GM19372 (cell line): ENCODE measurements at regions not wholly inside any gene's neighbourhood (a gene's known extent, or its start where the extent isn't known, plus 50 kb on each side); places are given as distances from the start of the nearest gene placed in this dataset.
"Not testable (repeated sequence)": the region's sequence is repeated elsewhere in the genome, so short reads cannot be mapped to it uniquely, and the experiment has no call there.

Source experiments
- ATAC-seq: cut with Tn5 transposase; IDR thresholded peaks from one replicate; pipeline ENCODE4 v1.9.1; 2021; ENCODE audit warnings: mild to moderate bottlenecking, low read depth, moderate library complexity; ENCODE audit not compliant: unreplicated experiment

DNA sequence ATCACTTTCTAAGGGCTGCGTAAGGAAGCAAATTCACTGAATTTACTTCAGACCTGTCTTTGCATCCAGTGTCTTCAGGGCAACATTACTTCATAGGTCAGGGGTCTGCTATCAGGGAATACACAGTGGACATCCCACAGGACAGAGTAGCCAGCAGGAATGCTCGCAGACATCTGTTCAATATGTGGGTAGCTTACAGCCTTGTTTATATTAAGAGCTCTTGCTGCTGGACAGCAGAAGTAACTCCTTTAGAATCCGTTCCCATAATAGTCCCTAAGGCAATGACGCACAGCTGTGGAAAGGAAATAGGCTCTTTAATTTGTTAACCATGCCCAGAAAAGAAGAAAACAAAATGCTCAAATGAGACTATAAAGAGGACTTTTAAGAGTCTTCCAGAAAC, 198.7 kb downstream of the MOXD1 start:
- ATAC-seq, result no peak

DNA sequence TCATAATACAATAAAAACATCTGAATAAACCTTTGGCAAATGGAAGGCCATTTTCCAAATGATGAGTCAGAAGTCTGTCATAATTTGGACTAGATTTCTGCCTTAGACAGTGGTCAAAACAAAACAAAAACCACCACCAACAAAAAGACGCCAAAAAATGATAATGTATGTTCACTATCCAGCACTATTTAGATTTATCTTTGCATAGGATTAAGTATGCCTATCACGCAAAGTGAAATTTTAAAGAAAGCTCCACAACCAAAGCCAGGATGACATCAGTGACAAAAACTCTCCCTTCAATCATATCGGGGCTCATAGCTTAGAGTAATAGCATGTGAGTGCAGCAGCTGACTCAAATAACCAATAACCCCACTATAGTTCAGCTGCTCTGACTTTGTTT, 201.9 kb downstream of the MOXD1 start:
- no peak for ATAC-seq

- no peak for ATAC-seq
Observed at GRCh38 chr6:132198896-132199295, 202.4 kb downstream of the MOXD1 start.

DNA sequence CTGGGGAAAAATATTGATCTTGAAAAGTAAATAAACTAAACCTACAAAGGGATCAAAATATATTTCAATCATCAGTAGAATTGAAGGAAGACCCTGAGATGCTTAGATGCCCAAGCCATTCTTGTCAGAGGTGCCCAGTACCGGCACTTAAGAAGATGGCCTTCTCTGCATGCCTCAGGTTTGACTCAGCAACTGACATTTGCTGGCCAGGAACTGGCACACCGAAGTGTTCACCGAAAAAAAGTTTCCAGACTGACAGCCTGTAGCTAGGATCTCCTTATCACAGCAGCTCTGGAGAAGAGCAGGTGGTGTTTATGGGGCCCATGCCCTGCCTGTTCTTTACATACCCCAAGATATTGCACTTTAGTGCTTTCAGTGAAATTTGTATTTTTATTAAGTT, 203.2 kb downstream of the MOXD1 start:
- ATAC-seq, result no peak

GRCh38 chr6:132194529-132194928, 206.7 kb downstream of the MOXD1 start:
- ATAC-seq, result peak; percentile 49

DNA sequence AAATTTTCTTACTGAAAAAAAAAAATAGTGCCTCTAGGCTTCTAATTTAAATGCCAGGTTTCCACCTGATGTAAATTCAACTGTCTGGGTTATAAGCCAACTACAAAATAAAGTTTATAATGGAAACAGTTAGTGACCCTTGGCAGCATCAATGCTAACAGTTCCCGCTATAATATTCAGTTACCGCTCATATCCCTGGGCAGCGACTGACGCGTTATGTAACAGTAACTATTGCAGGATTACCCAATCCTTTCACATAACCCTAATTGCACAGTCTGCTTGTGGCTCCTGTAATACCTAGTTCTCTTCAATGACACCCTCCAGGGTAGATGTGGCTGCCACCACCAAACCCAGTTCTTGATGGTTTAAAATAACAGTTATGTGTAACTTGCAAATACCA, 208.6 kb downstream of the MOXD1 start:
- ATAC-seq, result no peak

DNA sequence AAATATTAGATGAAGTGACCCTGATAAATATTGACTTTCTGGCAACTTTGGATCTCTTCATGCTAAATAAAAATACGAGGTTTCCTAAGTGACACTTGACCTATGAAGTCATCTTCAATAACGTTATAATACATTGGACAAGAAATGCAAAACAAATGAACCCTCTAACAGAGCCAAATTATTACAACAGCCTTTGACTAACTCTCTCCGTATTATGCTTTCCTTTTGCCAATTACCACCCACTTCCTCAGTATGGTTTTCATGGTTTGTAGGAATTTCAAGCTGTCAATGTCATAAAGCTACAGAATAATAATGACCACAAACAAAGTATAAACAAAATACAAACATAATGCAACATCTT, 210.5 kb downstream of the MOXD1 start:
- no peak for ATAC-seq

GRCh38 chr6:132190097-132190814, 211.0 kb downstream of the MOXD1 start:
- ATAC-seq, result no peak

DNA sequence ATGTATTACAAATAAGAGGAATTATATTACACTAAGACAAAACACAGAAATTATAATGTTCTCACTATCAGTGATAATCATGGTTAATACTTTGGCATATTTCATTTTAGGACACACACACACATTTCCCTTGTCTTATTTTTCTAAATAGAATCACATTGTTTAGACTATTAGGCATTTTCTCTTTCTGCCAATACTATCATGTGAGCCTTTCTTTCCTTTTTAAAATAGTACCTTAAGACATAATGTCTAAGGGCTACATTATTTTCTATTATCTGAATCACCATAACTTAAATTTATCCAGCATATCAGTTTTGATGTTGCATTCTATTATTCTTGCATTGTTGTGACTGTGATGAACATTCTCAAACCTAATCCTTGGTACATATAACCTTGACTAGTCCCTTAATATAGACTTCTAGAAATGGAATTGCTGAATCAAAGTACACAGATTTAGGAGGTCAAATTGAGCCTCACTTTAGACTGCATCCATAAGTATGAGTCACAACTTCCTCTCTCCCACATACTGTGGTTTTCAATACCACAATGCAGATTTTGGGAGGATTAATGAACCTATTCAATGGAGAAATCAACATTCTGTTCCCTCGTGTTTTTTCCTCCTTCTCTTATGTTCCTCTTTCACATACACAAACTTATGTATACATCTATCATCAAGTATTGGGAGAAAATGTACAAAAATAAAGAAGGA, 212.6 kb downstream of the MOXD1 start:
- ATAC-seq, result no peak

DNA sequence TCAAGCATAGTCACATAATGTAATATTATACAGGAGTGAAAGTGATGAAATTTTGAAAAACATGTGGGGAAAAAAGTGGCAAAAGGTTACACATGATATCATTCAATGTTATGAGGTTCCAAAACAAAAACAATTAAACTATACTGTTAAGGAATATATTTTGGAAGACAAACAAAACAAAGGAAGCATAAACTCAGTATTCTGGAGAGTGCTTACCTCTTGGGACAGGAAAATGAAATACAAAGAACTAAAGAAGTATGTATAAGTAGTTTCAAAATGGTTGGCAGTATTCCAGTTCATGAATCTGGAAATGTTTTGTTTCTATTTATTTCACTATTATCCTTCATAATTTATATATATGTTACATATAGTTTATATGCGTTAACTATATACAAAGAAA, 213.5 kb downstream of the MOXD1 start:
- ATAC-seq, result no peak

- not testable (repeated sequence) for ATAC-seq
Observed at GRCh38 chr6:132184966-132185365, 216.3 kb downstream of the MOXD1 start.

DNA sequence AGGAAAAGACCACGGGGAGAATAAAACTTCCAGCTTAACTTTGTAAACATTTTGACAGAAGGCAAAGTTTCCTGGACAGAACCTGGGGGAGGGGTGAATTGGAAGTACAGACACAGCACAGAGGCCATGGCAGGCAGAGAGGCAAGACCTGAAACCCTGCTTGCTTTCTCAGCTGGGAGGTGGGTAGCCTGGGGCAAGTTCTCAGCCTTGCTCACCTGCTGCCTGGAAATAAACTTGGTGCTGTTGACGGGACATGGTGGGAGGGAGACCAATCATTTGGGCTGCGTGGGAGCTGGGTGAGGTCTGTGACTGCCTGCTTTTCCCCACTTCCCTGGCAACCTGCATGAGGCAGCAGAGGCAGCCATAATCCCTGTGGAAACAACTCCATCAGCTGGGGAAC, 221.3 kb downstream of the MOXD1 start:
- ATAC-seq, result no peak

DNA sequence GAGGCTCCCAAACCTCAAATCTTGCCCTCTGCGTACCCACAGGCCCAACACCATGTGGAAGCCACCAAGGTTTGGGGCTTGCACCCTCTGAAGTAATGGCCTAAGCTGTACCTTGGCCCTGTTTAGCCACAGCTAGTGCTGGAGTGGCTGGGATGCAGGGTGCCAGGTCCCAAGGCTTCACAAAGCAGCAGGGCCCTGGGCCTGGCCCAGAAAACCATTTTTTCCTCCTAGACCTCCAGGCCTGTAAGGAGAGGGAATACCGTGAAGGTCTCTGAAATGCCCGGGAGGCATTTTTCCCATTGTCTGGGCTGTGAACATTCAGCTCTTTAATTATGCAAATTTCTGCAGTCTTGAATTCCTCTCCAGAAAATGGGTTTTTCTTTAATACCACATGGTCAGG, 223.7 kb upstream of the CCN2 start:
- ATAC-seq, result no peak

DNA sequence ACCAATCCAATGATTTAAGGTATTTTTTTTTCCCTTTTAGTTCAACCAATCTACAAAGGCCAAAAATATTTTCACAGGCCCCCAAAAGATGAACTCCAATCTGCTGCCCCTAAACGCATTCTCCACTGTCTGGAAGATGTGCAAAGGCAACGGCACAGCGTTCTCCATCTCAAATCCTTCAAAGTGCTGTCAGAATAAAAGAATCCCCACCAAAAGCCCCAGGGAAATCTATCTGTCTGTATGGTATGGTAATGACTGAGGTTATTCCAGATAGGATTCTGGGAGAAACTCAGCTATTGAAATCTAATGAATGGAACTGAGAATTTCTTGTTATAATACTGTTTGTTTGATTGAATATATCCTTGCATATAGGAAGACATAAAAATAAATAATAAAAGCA, 217.8 kb upstream of the CCN2 start:
- no peak for ATAC-seq

DNA sequence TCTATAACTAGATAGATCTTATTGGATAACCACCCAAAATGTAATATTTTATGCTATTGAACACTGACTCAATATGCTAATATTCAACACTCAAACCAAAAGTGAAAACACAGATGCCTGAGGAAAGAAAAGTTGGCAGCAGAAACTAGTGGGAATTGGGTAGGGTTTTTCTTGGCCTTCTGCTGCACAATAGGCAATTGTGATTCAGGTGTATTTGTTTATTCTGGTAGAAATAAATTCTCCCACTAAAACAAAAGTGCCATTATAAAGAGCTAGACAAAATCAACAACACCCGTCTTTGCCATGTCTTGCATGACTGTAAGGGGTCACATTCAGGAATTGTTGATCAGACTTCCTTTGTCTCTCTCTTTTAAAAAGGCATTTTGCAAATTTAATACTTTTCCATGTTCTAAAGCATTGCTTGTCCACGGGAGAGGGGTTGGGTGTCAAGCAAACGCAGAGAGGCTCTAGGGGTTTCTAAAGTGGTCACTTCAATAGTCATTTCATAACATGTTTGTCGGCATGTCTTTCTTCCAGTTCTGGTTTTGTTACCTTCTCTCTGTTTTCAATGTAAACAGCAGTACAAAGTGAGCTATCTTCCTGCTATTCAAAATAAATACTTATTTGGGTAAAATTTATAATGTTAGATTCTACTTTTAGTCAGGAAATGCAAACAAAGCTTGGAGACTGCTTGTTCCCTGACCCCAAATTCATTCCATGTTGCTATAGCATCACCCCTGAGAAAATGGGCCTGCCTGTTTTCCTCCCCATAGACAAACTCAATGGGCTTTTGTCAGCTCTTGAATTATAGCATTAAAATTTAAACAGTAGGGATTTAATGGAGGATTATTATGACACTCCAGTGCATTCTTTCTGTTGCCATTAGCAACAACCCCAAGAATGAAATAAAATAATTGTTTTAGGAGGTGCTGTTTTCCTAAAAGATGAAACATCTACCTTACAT, 217.0 kb upstream of the CCN2 start:
- ATAC-seq, result no peak

DNA sequence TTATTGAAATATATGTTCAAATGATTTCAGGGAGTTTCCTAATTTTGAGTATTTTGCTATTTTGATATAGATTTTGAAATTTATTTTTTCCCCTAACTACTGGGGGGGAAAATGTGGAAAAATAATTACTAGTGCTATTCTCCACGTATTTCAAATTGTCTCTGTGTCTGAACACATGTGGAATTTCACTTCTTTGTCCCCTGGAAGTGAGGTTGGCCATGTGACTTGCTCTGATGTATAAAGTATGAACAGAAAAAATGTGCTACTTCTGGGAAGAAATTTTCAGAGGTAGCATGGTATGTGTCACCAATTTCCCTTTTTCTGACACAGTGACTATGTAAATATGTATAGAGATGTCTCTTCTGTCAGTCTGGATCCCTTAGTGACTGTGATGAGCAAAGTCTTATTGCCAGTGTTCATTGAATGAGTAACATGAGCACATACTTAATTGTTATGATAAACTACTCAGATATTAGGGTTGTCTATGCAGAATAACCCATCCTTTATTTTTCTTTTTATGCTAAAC, 215.4 kb upstream of the CCN2 start:
- ATAC-seq, result no peak

GRCh38 chr6:132165677-132166076, 214.5 kb upstream of the CCN2 start:
- ATAC-seq, result no peak

- no peak for ATAC-seq
Observed at GRCh38 chr6:132161283-132161682, 210.1 kb upstream of the CCN2 start.

DNA sequence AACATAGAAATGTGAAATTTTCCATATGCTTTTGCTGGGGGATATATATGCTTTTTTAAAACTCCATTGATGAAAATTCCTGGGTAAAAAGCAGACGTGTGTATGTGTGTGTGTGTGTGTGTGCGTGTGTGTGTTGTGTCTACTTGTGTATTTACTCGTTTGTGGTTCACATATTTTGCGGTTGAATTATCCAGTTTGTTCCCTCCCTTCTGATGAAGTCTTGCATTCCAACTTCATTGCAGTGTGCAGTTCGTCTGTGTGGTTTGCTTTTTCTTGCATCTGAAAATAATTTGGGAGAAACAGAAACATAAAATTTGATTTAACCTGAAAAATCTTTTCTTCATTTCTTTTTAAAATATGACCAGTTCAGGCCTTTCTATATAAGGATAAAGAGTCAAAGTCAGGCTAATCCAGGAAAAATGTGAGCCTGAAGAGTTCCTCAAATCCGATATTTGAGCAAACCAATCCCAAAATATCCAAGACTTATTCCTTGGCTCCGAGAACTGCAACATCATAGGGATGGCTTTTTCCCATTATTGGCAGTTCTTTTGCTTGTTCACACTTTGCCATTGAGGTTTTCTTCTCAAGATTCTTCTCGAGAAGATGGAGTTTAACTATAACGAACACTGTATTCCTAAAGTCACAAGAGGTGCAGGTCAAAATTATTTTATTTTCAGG, 202.2 kb upstream of the CCN2 start:
- ATAC-seq, result no peak

DNA sequence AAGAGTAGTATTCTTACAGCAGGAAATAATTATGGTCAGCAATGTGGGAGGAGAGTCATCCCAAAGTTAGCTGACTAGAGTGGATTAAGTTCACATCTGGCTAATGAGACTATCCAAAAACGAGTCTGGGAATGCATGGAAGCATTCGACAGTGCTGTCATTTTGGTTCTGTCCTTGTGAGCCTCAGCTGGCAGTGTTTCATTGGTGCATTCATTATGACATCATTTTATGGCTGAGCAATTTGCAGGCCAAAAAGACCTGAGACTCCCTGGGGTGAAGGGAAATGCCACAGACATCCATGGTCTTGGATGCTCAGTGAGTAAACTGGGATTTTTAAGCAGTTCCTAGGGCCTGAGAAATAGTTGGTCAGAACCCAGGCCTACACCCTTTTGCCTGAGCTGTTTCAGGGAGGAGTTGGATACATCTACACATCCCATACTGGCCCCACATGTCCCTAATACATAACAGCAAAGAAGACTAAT, 196.4 kb upstream of the CCN2 start:
- ATAC-seq, result no peak
